ENCODE measurements at regions not wholly inside any gene's neighbourhood (a gene's known extent, or its start where the extent isn't known, plus 50 kb on each side); places are given as distances from the start of the nearest gene placed in this dataset.
"Not testable (repeated sequence)": the region's sequence is repeated elsewhere in the genome, so short reads cannot be mapped to it uniquely, and the experiment has no call there.

DNA sequence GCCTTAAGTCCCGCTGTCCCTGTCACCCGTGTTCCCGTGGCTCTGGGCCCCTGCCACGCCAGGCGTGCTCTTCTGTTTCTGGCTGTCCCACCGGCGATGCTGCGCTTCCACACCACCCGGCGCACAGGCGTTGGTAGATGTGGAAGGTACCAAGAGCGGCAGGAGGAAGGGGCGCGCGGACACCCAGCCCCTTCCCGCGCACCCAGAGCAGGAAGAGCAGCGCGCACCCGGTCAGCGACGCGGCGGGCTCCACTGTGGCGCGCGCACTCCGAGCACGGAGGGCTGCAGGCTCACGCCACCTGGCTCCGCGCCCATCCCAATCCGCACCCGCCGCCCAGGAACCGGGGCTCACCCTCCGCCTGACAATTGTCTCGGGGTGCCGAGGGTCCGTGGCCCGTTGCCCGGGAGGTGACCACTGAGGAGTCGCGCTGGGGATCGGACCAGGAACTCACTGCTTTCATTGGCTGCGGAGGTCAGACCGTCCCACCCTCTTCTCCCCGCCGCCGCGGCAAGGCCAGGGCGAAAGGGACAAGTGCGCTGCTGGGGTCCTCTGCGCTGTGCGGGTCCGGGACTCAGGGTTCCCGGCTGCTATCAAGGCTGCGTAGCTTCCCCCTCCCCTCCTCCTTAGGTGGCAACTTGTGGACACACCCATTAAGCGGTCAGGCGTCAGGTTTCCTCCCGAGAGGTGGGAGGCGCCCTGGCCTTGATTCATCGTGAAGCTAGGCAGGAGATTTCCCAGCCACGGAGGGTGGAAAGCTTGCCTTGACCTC lies 121.6 kb upstream of the ZNF92 start:
- peak; percentile 85 for DNase-seq

DNA sequence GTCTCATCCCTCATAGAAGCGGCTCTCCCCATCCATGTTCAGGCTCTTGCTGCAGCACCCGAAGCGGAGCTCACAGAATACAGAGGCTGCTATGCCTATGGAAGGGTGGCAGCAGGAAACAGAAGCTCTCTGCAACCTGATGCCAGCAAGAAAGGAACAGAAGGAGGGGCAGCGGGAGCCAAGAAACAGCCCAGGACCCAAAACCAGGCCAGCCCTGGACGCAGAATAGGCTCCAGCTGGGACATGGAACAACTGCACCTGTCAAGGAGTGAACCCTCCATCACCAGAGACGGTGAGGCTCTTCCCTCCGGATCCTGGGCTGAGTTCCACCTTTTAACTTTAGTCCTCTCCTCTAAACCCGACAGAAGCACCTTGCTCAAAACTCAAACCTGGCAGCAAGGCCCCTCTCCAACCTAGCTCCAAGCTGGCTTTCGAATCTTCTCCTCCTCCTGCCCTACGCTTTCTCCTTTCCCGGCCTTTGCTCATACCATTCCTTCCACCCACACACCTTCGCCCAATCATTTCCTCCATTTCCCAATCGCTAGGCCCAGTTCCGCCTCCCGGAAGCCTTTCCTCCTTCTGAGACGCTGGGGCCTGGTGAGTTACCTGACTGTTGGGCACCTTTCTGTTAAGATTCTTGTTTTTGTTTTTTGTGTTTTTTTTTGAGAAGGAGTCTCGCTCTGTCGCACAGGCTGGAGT lies 122.8 kb upstream of the ZNF92 start:
- DNase-seq: no peak

DNA sequence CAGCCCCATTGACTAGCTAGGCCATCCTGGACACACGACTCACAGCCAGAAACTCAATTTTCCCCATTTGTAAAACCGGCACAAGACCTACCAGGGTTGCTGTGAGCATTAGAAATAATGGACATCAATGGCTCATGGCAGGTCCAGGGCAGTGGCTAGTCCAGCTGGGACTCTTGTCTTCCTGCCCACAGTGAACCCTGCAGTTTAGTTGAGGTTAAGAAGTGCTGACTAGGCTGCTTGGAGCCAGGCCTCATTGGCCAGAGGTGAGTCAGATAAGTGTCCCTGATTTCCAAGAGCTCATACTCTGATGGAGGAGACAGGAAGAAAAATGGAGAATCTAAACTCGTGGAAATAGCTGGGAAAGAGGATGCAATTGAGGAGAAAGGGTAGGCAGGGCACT lies 123.4 kb upstream of the ZNF92 start:
- DNase-seq: no peak

DNA sequence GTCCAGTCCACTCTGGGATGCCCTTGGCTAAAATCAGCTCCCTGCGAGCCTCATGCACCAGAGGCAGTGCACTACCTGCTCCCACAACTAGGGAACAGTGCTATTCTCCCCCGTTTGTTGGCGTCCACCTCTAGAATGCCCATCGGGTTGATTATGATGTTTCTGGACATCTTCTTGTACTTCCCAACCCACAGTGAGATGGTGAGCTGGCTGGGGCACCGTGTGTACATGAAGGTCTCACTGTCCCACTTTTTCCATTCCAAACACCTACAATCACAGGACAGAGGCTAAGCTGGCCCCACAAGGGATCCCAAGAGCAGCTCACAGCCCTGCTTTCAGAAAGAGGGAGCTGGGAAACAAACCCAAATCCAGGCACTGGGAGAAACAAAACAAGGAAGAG lies 126.2 kb upstream of the ZNF92 start:
- DNase-seq: no peak

DNA sequence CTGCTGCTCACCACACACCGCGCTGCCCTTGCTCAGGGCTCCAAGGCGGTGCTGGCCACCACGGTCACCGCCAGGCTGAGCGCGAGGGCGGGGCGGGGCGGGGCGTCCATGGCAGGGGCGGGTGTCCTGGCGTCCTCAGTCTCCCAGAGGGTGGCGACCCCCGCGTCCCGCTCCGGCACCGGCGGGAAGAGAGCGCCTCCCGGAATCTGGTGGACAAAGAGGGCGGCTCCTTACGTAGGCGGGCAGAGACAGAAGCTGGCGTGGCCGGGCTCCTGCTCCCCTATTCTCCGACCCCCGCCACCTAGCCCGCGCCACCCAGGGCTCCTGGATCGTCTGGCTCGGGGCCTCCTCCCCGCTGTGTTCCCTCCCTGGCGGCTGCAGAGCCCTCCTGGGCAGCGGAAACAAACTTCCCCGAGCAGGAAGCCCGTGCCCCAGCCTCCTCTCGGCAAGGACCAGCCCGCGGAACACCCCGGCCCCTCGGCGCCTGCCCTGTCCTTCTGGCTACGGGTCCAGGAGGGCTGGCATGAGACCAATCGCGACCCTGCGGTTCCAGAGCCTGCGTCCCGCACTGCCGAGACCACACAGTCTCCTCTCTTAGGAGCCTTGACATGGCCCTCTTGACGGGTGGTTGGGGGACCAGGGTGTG lies 133.8 kb upstream of the ZNF92 start:
- peak; percentile 27 for DNase-seq

DNA sequence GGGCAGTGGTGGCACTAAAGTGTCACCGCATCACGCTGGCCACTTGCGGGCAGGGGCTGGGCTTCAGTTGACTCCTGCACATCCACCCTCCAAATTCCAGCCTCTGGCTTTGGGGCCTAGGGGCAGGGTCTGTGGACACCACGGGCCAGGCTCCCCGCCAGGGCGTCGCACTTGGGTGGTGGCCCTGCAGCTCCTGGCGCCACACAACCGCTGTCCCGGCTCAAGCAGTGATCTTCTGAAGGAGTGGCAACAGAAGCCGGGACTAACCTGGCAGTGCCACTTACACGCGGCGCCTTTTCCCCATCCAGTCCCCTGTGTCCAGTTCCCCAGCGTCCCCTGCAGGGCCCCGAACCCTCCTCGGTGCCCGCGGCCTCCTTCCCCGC lies 134.3 kb upstream of the ZNF92 start:
- DNase-seq: no peak

DNA sequence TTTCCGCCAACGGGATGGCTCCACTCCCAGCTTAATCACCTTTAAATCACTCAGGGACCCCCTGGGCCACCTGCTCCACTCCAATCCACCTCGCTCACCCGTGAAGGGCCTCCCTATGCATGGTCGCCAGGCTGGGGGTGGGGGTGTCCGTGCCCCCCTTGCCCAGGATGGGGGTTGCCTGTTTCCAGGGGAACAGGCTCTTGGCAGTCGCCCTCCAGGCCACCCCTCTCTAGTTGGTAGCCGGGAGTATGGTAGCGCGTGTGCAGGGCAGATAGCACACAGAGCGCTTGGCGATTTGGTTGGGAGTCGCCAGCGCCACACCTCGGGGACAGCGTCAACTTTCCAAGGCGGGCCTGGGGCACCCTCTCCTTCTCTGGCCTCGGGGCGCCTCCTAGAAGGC lies 134.9 kb upstream of the ZNF92 start:
- DNase-seq: no peak

DNA sequence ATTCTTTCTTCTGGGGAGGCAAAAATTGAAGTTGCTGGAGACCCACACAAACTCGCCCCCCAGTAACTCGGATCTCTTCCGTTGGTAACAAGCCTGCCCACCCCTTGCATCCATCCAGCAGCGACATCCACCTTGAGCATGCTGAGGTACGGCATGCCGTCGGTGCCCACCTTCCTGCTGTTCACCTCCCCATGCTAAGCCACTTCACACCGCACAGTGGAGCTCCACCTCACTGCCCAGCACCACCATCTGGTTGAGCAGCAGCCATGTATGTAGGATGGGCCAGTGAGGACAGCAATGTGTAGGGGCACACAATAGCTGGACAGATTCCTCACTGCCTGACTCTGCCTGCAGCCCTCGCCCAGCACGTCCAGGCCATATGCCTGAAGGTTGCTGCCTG lies 138.1 kb upstream of the ZNF92 start:
- no peak for DNase-seq

DNA sequence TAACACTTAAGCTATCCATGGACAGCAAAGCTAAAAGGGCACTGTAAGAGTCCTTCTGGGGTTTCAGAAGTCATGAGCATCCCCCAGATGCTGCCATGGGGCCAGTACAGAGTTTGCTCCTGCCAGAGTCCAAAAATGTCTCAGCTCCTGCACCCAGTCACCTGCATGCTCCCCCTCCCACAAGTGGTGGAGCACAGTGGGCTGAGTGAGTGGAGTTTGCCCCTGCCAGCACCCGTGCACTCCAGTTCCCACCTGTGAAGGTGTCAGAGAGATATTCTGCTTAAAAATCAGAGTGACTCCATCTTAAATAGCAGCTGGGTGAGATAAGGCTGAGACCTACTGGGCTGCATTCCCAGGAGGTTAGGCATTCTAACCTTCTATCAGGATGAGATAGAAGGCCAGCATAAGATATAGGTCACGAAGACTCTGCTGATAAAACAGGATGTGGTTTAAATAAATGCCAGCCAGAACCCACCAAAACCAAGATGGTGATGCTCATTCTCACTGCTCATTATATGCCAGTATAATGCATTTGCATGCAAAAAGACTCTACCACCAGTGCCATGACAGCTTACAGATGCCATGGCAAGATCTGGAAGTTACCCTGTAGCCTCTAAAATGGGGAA lies 140.1 kb upstream of the ZNF92 start:
- DNase-seq: no peak

DNA sequence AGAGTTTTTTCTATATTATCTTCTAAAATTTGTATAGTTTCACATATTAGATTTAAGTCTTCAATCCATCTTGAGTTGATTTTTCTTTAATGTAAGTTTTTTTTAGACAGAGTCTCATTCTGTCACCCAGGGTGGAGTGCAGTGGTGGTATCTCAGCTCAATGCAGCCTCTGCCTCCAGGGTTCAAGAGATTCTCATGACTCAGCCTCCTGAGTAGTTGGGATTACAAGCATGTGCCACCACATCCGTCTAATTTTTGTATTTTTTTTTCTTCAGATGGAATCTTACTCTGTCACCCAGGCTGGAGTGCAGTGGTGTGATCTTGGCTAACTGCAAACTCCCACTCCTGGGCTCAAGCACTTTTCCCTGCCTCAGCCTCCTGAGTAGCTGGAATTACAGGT lies 143.4 kb upstream of the ZNF92 start:
- no peak for DNase-seq

DNA sequence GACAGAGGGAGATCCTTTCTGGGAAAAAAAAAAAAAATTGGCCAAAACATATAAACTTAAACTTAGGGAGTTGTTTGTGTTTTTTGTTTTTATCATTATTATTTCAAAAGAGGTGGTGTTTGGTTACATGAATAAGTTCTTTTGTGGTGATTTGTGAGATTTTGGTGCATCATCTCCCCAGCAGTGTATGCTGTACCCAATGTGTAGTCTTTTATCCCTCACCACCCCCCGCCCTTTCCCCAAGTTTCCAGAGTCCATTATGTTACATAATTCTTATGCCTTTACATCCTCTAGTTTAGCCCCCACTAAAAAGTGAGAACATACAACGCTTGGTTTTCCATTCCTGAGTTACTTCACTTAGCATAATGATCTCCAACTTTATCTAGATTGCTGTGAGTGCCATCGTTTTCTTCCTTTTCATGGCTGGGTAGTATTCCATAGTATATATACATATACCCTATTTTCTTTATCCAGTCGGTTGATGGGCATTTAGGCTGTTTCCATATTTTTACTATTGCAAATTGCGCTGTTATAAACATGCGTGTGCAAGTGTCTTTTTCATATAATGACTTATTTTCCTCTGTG lies 148.1 kb upstream of the ZNF92 start:
- no peak for DNase-seq

DNA sequence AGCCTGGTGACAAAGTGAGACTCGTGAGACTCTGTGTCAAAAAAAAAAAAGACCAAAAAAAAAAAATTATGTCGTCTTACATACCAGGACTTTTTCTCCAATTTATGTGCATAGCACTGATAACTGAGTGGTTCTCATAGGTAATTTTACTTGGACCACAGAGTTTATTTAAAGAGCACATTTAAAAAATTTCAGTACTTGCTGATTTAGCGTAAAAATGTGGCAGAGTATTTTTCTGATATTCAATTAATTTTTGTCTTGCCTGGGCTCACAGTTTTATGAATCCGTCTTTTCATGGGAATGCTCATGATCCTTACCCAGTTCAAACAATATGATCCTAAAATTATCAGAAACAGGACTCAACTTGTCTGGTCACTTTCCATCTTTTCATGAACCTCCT lies 151.0 kb upstream of the ZNF92 start:
- DNase-seq: no peak

DNA sequence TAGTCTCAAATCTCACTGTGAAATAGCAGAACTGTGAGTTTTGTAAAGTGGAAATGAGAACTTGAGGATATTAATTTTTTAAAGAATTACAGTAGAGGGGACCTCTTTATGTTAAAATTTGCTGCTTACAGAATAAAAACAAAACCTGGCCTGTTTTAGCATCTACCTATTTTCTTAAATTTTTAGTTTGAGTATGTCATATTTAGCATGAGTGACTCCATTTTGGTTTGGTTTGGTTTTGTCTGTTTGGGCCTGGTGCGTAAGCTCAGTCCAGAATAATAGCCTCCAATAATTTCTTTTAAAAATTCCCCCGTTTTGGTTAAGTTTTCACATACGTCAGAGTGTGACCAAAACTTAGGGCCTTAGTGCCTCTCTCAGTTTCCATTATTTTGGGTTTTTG lies 152.0 kb upstream of the ZNF92 start:
- no peak for DNase-seq

DNA sequence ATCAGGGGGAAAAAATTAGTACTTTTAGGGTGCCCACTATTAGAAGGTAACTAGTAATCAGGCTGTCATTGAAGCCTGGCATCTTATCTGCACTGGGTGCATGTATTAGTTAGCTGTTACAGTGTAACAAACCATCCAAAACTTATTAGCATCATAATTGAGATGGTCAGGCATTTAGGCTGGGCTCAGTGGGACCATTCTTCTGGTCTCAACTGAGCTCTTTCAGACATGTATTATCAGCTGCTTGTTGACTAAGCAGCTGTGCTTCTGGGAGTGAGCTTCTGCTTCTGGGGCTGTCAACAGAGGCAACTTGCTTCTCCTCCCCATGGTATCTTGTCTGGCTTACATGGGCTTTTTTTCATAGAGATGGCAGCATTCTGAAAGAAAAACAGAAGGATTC lies 154.0 kb upstream of the ZNF92 start:
- no peak for DNase-seq

DNA sequence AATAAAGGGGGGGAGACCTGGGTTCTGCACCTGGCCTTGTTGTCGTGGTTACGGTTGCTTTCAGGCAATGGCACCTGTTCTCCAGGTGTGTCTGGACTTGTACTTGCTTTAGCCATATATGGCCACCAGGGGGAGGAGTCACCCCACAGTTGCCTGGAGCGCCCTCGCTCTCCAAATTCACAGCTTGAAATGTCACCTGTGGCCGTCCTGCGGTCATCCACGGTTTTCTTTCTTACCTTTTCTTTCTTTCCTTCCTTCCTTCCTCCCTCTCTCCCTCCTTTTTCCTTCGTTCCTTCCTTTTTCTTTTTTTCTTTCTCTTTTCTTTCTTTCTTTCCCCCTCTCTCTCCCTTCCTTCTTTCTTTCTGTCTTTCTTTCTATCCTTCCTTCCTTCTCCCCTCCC lies 157.2 kb upstream of the ZNF92 start:
- DNase-seq: peak; percentile 65

DNA sequence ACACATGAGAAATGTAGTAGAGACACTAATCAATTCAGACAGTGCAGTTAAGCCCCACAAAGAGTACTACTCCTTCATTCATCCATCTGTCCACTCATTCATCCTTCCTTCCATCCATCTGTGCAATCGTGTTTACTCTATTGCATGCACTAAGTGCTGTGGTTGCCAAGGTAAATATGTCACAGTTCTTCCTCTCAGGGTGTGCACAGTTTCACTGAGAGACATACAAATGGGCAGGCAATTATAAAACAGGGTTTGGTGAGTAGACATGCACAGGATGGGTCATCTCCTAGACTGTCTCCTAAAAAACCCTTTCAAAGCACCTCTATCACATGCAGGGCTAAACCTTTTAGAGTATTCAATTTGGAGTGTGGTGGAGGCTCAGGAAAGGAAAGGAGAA lies 160.4 kb upstream of the ZNF92 start:
- DNase-seq: not testable (repeated sequence)

DNA sequence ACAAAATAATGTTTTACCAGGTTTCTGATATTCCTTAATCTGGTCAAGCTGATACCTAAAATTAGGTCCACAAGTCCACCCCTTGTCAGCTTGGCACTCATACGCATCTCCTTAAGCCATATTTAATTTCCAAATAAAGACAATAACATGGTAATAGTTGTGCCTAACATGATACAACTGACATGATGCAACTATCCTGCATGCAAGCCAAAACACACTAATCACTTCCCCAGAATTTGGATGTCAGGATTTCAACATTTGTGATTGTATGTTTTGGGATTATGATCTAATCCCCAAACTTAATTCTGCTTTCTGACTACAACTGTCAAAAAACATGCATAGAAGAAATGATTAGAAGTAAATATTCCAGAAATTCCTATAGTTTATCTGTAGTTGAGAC lies 174.4 kb upstream of the ZNF92 start:
- not testable (repeated sequence) for DNase-seq

DNA sequence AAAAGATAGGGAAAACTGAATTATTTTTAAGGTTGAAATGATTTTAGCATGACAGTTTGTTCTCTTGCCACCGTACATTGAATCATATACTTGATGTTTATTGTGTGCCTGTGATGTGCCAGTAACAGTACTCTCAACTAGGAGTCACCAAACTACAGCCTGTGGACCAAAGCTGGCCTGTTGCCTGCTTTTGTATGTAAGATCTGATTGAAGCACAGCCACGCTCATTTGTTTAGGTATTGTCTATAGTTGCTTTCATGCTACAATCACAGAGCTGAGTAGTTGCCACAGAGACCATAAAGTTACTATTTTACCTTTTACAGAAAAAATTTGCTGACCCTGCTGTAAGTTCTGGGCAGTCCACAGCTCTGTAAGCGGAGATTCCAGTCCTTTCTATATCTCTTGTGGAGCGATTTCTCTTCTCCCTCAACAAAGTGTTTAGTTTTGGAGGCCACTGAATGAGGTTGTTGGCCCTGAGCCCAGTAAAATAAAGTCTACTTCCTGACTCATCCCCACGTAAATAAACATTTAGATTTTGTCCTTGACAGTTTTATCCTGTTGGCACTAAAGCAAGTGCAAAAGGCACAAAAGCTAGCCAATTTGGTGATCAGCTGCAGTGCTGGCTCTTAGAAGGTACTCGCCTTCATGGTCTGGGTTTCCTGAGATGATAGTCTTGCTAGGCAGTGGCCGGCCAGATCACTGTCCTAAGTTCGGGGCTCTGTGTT lies 180.2 kb upstream of the ZNF92 start:
- DNase-seq: not testable (repeated sequence)

DNA sequence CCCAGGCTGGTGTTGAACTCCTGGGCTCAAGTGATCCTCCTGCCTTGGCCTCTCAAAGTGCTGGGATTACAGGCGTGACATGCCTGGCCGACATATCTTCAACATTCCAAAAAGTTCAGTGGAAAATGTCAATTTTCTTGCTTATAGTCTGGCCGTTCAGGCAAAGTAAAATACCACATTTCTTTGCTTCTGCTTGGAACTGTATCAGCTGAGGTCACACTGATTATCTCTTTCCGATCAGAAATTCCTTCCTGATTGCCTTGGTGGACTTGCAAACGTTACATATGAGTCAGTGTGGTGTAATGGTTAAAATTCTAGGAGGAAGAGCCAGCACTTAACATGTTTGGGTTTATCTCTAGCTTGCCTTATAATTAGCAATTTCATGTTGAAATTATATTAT lies 170.6 kb upstream of the ERV3-1 start:
- not testable (repeated sequence) for DNase-seq

DNA sequence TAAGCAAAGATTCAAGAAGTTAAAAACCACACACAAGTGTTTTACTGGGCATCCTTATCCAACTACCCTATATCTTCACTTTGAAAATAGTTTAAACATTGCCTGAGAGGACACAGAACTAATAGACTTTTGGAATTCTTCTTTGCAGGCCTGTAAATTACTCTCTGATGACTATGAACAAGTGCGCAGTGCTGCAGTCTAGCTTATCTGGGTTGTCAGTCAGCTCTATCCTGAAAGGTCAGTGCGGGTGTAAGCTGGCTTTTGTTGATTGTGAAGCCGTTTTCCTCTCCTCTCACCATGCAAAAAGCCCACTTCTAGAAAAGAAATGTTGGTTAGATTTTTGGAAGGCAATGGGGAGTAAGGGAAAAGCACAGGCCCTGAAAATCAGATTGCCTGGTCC lies 143.6 kb upstream of the ERV3-1 start:
- DNase-seq: not testable (repeated sequence)

DNA sequence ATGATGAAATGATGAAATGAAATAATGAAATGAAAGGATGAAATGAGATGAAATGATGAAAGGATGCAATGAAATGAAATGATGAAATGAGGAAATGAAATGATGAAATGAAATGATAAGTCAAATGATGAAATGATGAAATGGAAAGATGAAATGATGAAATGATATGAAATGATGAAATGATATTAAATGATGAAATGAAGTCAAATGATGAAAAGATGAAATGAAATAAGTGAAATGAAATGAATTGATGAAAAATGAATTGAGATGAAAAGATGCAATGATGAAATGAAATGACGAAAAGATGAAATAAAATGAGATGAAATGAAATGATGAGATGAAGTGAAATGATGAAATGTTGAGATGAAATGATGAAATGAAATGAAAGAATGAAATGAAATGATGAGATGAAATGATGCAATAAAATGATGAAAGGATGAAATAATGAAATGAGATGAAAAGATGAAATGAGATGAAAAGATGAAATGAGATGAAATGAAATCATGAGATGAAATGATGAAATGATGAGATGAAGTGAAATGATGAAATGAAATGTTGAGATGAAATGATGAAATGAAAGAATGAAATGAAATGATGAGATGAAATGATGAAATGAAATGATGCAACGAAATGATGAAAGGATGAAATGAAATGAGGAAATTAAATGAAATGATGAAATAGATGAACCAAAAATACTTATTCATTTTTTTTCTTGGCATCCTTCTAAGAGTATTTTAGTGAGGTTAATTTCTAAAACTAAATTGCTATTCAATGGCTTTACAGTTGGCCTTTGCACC lies 139.8 kb upstream of the ERV3-1 start:
- not testable (repeated sequence) for DNase-seq

DNA sequence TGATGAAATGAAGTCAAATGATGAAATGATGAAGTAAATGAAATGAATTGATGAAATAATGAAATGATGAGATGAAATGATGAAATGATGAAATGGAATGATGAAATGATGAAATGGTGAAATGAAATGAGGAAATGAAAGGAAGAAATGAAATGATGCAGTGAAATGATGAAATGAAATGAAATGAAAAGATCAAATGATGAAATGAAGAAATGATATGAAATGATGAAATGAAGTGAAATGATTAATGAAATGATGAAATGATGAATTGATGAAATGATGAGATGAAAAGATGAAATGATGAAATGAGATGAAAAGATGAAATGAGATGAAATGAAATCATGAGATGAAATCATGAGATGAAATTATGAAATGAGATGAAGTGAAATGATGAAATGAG lies 139.2 kb upstream of the ERV3-1 start:
- DNase-seq: not testable (repeated sequence)
